ENCODE measurements at regions not wholly inside any gene's neighbourhood (a gene's known extent, or its start where the extent isn't known, plus 50 kb on each side); places are given as distances from the start of the nearest gene placed in this dataset.

GRCh38 chr2:5824126-5824525, 131.9 kb downstream of the SOX11 start:
- no peaks in the 10 kb centered on the region for H3K36me3 ChIP-seq (ENCODE audit: control insufficient read depth, insufficient read depth, low read length)
- DNase-seq (ENCODE audit: low read depth, low spot score) (no peak), ATAC-seq (no peak)
- intact Hi-C loops (cut with micrococcal nuclease; ENCODE audit: unreplicated experiment) (no loop called here), in situ Hi-C loops (cut with HindIII; ENCODE audit: low pct_unique_long_range_greater_than_20kb, low sequenced_read_pairs) (no loop called here)
- no peaks in the 10 kb centered on the region for H3K27me3 ChIP-seq (ENCODE audit: control insufficient read depth, insufficient read depth, low read length)
- no peak overlapping the region for H3K27ac ChIP-seq (ENCODE audit: low read length)
- ChIA-PET CTCF (no interaction called here), POLR2A (no interaction called here)
- H3K4me3 ChIP-seq (ENCODE audit: low read depth in 2 of 2, low read length in 2 of 2): no peak overlapping the region
- no peak for TF ChIP-seq POLR2AphosphoS5 (IDR thresholded peaks at IDR 0.05; ENCODE audit: low read depth, low read length)
- no peak for TF ChIP-seq TCF7L2 (IDR thresholded peaks at IDR 0.05; ENCODE audit: low read depth, low read length)
- no peak for TF ChIP-seq SIN3A (IDR thresholded peaks at IDR 0.05; ENCODE audit: borderline replicate concordance, insufficient read depth, low read depth, low read length)
- no peak for TF ChIP-seq CTCF (IDR thresholded peaks at IDR 0.05)
- no peak for TF ChIP-seq REST (IDR thresholded peaks at IDR 0.05; ENCODE audit: insufficient read depth in 1 of 2, low read depth in 2 of 2, low read length in 1 of 2)
- no peaks in the 10 kb centered on the region for H3K9me3 ChIP-seq (ENCODE audit: control insufficient read depth, insufficient read depth, low read depth, low read length)
- H3K4me1 ChIP-seq (ENCODE audit: control insufficient read depth, insufficient read depth, low read length): no peaks in the 10 kb centered on the region
- BruUV-seq (replicated peaks): no TSS peak

GRCh38 chr2:5825686-5826085, 133.5 kb downstream of the SOX11 start:
- intact Hi-C loops (cut with micrococcal nuclease; ENCODE audit: unreplicated experiment): no loop called here
- Histone ChIP-seq H3K9me3 (ENCODE audit: control insufficient read depth, insufficient read depth, low read depth, low read length) (no peaks in the 10 kb centered on the region), H3K4me1 (ENCODE audit: control insufficient read depth, insufficient read depth, low read length) (no peaks in the 10 kb centered on the region), H3K27ac (ENCODE audit: low read length) (no peak overlapping the region), H3K36me3 (ENCODE audit: control insufficient read depth, insufficient read depth, low read length) (no peaks in the 10 kb centered on the region), H3K27me3 (ENCODE audit: control insufficient read depth, insufficient read depth, low read length) (no peaks in the 10 kb centered on the region), H3K4me3 (ENCODE audit: low read depth in 2 of 2, low read length in 2 of 2) (no peak overlapping the region)
- BruUV-seq (replicated peaks): no TSS peak
- ATAC-seq: no peak
- in situ Hi-C loops (cut with HindIII; ENCODE audit: low pct_unique_long_range_greater_than_20kb, low sequenced_read_pairs): no loop called here
- ChIA-PET CTCF (no interaction called here), POLR2A (no interaction called here)
- no peak for TF ChIP-seq REST (IDR thresholded peaks at IDR 0.05; ENCODE audit: insufficient read depth in 1 of 2, low read depth in 2 of 2, low read length in 1 of 2)
- no peak for TF ChIP-seq CTCF (IDR thresholded peaks at IDR 0.05)
- TF ChIP-seq POLR2AphosphoS5 (IDR thresholded peaks at IDR 0.05; ENCODE audit: low read depth, low read length): no peak
- no peak for TF ChIP-seq SIN3A (IDR thresholded peaks at IDR 0.05; ENCODE audit: borderline replicate concordance, insufficient read depth, low read depth, low read length)
- no peak for TF ChIP-seq TCF7L2 (IDR thresholded peaks at IDR 0.05; ENCODE audit: low read depth, low read length)
- DNase-seq (ENCODE audit: low read depth, low spot score): no peak
